NCI-H146 (cell line): ENCODE measurements at regions not wholly inside any gene's neighbourhood (a gene's known extent, or its start where the extent isn't known, plus 50 kb on each side); places are given as distances from the start of the nearest gene placed in this dataset.
"Not testable (repeated sequence)": the region's sequence is repeated elsewhere in the genome, so short reads cannot be mapped to it uniquely, and the experiment has no call there.

Source experiments
- DNase-seq: peaks from one replicate; lab custom pipeline; 2025; lab: John Stamatoyannopoulos, UW

DNA sequence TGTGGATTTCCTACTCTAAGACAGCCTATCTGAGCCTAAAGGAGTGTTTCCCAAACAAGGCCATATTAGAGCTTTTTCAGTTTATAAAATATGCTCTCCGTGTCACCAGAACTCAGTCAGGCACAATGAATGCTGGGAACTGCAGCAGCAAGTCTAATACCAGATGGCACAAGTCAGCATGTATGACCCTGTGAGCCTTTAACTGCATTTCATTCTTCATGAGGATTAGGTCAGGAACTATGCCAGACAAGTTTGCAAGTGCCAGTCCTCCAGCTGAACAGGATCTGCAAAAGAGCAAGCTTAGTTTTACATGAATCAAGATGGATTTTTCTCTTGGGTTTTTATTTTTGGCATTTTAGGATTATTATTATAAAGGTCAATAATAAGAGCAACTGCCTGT lies 66.7 kb upstream of the SAMD5 start:
- no peak for DNase-seq

DNA sequence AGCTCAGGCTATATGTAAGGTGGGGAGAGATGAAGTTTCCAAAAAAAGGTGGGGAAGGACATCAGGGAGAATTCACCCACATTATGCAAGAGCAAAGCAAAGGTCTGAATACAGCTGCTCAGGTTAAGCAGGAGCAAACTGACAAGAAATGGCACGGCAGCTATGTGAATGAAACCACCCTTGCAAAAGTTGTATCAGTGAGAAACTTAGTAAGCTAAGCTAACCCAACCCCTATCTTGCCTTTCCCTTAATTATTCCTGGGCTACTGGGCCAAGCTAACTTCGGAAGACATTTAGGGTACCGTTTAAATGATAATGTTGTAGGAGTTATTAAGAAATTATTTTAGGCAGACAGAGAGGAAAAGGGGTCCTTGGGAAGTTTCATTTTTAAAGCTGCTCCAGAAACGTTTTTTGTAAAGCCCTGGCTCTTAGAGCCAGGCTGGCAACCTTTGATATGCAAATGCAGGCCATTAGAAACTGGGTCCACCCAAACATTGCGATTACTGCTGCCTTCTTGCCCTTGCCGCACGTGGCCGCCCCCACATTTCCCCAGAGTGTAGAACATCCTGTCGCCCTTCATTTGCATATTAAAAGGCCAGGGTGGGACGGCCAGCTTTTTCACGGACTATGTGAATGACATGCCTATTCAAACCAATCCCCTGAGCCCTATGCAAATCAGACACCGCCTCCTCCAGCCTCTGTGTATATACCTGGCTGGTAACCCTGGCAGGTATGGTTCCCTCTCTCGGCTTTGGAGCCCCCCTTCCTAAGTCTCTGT lies 60.5 kb upstream of the SAMD5 start:
- DNase-seq: peak; percentile 99

DNA sequence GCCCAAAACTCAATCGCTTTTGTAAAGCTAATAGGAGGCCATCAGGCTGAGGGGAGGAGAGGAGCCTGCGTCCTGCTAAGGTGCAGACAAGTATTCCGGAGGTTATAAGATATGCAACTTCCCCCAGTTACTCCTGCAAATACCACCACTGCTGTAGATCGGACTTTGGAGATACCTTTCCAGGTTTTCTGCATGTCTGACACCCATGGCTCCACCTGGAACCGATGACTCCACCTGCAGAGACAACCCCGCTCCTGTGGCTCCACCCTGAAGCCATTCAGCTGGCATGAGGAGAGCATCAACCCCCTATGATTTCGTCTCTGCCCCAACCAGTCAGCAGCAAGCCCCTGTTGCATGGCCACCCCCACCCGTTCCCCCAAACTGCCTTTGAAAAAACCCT lies 59.7 kb upstream of the SAMD5 start:
- DNase-seq: peak; percentile 96

DNA sequence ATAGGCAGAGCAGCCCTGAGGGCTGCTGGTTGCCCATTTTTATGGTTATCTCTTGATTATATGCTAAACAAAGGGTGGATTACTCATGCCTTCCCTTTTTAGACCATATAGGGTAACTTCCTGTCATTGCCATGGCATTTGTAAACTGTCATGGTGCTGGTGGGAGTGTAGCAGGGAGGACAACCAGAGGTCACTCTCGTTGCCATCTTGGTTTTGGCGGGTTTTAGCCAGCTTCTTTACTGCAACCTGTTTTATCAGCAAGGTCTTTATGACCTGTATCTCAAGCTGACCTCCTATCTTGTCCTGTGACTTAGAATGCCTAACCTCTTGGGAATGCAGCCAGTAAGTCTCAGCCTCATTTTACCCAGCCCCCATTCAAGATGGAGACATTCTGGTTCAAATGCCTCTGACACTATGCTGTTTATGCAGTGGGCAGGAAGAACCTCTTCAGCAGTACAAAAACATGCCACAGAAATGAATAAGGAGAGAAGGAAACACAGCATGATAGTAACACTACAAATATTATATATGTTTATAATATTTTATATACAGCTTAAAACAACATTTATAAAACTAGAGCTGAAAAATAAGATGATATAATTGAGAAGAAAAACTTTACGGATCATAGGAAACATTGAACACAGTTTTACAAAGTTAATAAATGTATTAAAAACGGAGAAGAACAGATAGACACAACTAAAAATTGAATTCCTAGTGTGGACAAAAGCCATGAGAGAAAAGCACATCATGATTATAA lies 58.9 kb upstream of the SAMD5 start:
- peak; percentile 72 for DNase-seq

DNA sequence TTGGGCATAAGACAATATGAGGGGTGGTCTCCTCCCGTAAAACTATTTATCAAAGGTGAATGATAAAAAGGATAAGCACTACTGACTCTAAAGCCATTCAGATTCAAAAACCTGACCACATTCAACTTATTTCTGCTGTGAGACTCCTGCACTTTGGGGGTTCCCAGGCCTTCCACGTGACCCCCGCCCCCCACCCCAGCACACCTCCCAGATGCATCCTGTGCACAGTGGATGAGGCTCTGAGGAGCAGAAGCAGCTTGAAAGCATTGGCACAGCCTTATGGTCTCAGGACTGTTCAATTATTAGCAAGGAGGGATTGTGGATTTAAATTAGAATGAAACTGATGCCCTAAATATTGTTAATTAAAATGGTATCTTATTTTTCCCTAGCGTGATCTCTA lies 55.1 kb upstream of the SAMD5 start:
- DNase-seq: no peak

DNA sequence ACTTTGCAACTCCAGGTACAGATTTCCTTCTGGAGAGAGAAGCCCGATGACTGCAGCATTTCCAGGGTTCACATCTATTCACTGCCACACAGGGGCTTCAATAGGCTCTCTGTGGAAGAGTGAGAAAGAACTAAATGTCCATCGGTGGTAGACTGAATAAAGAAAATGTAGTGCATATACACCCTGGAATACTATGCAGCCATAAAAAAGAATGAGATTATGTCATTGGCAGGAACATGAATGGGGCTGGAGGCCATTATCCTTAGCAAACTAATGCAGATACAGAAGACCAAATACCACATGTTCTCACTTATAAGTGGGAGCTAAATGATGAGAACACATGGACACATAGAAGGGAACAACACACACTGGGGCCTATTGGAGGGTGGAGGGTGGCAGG lies 53.6 kb upstream of the SAMD5 start:
- DNase-seq: not testable (repeated sequence)
